Neutrophil (primary cell): ENCODE measurements at regions not wholly inside any gene's neighbourhood (a gene's known extent, or its start where the extent isn't known, plus 50 kb on each side); places are given as distances from the start of the nearest gene placed in this dataset.
"Not testable (repeated sequence)": the region's sequence is repeated elsewhere in the genome, so short reads cannot be mapped to it uniquely, and the experiment has no call there.

Source experiments
- H3K27ac ChIP-seq: fragments of 200-600 bp; sonication (generic); 2 replicates; pipeline ENCODE4 v1.5.1; 2016; ENCODE audit warnings: mild to moderate bottlenecking, moderate library complexity
- H3K27me3 ChIP-seq: fragments of 200-600 bp; sonication (generic); 2 replicates; pipeline ENCODE4 v1.6.0; 2016; ENCODE audit warnings: mild to moderate bottlenecking
- H3K36me3 ChIP-seq: fragments of 200-600 bp; sonication (generic); 2 replicates; pipeline ENCODE4 v1.5.1; 2017
- H3K4me1 ChIP-seq, 2 experiments: fragments of 200-600 bp in 1 of 2; sonication (generic) in 1 of 2; 1 replicate in 1 of 2; 2 replicates in 1 of 2; pipeline versions ENCODE4 v1.5.1 to v1.6.1; 2013 to 2016; ENCODE audit warnings: low read depth in 1 of 2, low read length in 1 of 2, mild to moderate bottlenecking in 1 of 2, moderate library complexity in 1 of 2; ENCODE audit not compliant: control insufficient read depth in 1 of 2, insufficient read depth in 1 of 2
- H3K4me3 ChIP-seq, 2 experiments: fragments of 200-600 bp in 1 of 2; sonication (generic) in 1 of 2; 1 replicate in 1 of 2; 2 replicates in 1 of 2; pipeline ENCODE4 v1.5.1; 2013 to 2016; ENCODE audit warnings: low read depth in 1 of 2, low read length in 1 of 2, mild to moderate bottlenecking in 1 of 2, moderate library complexity in 1 of 2
- H3K9me3 ChIP-seq: fragments of 200-600 bp; sonication (generic); 2 replicates; pipeline ENCODE4 v1.5.1; 2016
- TF ChIP-seq, protein P1 (sequence below): fragments of 200-600 bp; sonication (generic); IDR thresholded peaks from 2 replicates; pipeline ENCODE4 v1.5.1; 2016; ENCODE audit warnings: antibody characterized with exemption

DNA sequence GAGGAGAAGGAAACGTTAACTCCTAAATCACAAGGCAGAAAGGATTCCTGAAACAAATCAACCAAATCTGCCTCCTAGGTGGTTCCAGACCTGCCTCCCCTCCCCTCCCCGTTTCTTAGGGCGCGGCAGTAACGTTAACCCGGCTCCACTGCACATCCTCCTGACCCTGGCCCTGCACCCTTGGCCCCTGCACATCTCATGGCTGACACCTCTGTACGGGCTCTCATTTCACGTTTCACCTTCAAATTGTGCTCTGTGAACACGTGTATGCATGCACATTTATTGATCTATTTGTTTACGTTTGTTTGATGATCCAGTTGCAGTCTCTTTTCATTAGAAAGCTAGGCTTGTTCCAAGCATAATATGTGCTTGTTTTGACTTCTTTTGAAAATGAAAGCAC, 358.1 kb downstream of the ADGRD1 start:
- no peak overlapping the region for H3K27ac ChIP-seq
- H3K4me3 ChIP-seq: no peak overlapping the region

DNA sequence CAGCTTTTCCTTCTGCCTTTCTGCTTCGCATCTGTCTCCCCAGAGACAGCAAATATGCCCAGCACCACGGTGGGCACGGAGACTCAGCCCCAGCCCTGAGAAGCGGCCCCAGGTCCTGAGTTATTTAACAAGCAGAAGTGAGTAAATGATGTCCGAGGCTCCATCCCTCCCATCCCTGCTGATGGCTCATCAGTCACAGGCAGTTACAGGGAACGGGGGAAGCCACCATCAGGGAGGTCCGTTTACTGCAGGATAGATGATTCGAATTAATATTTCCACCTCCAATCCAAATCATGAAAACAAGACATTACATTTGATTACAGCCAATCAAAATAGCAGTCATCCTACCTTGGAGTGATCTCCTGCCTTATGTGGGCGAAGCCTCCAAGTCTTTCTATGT, 358.7 kb downstream of the ADGRD1 start:
- H3K27me3 ChIP-seq: peaks cover 24% of the 10 kb centered on the region
- not testable (repeated sequence) for H3K36me3 ChIP-seq, H3K9me3 ChIP-seq, H3K4me3 ChIP-seq, H3K4me1 ChIP-seq, H3K27ac ChIP-seq

More for the DNA sequence above, 358.1 kb downstream of the ADGRD1 start:
- no peaks in the 10 kb centered on the region for H3K4me1 ChIP-seq
- no peaks in the 10 kb centered on the region for H3K9me3 ChIP-seq
- no peaks in the 10 kb centered on the region for H3K36me3 ChIP-seq
- TF ChIP-seq, protein P1, sequence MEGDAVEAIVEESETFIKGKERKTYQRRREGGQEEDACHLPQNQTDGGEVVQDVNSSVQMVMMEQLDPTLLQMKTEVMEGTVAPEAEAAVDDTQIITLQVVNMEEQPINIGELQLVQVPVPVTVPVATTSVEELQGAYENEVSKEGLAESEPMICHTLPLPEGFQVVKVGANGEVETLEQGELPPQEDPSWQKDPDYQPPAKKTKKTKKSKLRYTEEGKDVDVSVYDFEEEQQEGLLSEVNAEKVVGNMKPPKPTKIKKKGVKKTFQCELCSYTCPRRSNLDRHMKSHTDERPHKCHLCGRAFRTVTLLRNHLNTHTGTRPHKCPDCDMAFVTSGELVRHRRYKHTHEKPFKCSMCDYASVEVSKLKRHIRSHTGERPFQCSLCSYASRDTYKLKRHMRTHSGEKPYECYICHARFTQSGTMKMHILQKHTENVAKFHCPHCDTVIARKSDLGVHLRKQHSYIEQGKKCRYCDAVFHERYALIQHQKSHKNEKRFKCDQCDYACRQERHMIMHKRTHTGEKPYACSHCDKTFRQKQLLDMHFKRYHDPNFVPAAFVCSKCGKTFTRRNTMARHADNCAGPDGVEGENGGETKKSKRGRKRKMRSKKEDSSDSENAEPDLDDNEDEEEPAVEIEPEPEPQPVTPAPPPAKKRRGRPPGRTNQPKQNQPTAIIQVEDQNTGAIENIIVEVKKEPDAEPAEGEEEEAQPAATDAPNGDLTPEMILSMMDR: no peak
- H3K27me3 ChIP-seq: peaks cover 24% of the 10 kb centered on the region

DNA sequence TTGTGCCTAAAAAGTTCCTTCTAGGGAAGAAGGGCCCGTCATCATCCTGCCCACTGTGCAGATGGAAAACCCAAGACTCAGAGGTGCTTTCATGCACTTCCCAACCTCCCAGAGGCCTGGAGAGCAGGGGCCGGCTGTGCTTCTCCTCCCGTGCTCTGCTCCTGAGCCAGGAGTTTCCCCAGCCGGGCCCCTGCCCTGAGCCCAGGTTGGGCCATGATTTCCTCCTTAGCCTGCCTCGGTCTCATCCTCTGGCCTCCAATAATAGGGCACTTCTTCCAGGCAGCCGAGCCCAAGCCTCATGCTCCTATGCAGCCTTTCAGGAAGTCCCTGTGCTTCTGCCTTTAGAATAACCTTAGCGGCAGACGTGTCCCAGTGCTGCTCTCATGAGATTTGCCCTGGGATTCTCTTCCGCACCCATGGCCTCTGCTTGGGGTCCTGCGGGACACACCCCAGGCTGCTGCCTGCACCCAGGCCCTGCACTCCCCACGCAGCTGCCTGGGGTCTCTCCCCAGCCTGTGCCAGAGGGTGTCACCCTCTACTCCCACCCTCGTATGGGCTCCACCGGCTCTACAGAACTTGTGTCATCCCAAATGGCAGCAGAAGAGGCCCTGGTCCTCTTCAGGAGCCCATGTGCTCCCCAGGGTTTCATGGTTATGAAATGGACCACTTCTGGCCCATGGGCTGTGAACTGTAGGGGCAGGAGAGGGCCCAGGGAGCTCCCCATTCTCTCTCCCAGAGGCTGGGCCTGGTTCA, 359.3 kb downstream of the ADGRD1 start:
- Histone ChIP-seq H3K36me3 (no peaks in the 10 kb centered on the region), H3K4me3 (no peak overlapping the region), H3K27me3 (peaks cover 24% of the 10 kb centered on the region), H3K9me3 (no peaks in the 10 kb centered on the region), H3K4me1 (no peaks in the 10 kb centered on the region), H3K27ac (no peak overlapping the region)
- TF ChIP-seq, protein P1: no peak

DNA sequence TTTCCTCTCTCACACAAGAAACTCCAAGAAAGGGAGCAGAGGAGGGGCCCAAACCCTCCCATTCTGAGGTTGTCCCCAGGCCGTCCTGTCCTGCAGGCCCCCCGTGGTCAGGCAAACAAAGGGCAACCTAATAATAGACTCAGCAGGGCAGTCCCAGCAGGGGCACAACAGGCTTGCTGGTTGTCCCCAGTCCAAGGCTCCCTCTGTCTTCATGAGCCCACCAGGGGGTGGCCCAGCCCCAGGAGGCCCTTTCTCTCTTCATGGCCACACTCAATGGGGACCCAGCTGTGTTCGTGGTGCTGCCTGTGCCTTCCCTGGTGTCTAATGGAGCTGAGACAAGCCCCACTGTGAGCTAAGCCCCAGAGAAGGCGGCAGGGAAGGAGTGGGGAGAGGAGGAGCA, 359.9 kb downstream of the ADGRD1 start:
- Histone ChIP-seq H3K27me3 (peaks cover 24% of the 10 kb centered on the region), H3K36me3 (no peaks in the 10 kb centered on the region), H3K4me3 (no peak overlapping the region), H3K4me1 (no peaks in the 10 kb centered on the region), H3K27ac (no peak overlapping the region), H3K9me3 (no peaks in the 10 kb centered on the region)
- TF ChIP-seq, protein P1: no peak

DNA sequence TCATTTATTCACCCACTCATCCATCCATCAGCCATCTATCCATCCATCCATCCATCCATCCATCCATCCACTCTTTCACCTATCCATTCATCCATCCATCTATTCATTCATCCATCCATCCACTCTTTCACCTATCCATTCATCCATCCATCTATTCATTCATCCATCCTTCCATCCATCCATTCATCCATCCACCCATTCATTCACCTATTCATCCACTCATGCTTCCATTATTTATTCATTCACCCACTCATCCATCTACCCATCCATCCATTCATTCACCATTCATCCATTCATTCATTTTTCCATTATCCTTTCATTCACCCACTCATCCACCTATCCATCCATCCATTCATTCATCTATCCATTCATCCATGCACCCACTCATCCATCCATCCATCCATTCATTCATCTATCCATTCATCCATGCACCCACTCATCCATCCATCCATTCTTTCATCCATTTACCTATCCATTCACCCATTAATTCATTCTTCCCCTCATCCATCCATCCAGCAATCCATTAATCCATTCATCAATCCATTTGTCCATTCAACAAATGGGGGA, 360.9 kb downstream of the ADGRD1 start:
- Histone ChIP-seq H3K36me3 (no peaks in the 10 kb centered on the region), H3K9me3 (no peaks in the 10 kb centered on the region), H3K4me1 (no peaks in the 10 kb centered on the region), H3K4me3 (no peak overlapping the region), H3K27me3 (peaks cover 24% of the 10 kb centered on the region), H3K27ac (no peak overlapping the region)
- TF ChIP-seq, protein P1: no peak

DNA sequence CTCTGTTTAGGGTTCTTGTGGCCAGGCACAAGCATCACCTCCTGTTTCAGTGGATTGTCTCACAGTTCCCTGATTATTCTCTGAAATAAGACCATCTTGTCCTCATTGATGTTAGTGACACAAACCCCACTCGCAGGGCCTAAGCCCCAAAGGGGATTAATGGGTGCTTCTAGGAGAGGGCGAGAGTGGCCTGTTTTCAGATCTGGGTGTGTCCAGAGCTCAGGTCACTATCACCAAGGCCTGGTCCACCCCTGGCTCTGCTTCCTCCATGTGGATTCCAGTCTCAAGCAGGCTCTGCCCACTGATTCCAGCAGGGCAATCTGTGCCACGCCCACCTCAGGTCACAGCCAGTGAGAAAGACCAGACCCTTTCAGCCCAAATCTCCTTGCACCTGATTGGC, 361.9 kb downstream of the ADGRD1 start:
- Histone ChIP-seq H3K27me3 (peaks cover 18% of the 10 kb centered on the region), H3K36me3 (no peaks in the 10 kb centered on the region), H3K4me3 (no peak overlapping the region), H3K9me3 (no peaks in the 10 kb centered on the region), H3K4me1 (no peaks in the 10 kb centered on the region), H3K27ac (no peak overlapping the region)
- TF ChIP-seq, protein P1: no peak
